MM.1S (cell line): ENCODE measurements at regions not wholly inside any gene's neighbourhood (a gene's known extent, or its start where the extent isn't known, plus 50 kb on each side); places are given as distances from the start of the nearest gene placed in this dataset.

Experiments
- DNase-seq: peaks from one replicate; pipeline ENCODE4 v3.0.0-alpha.2; 2015
- H2AFZ ChIP-seq: fragments of 300-600 bp; sonication (generic); 2 replicates; pipeline ENCODE4 v1.6.0; 2016; ENCODE audit warnings: antibody characterized with exemption, low read length
- H3F3A ChIP-seq: fragments of 300-600 bp; sonication (generic); 2 replicates; pipeline ENCODE4 v1.6.1; 2016; ENCODE audit warnings: mild to moderate bottlenecking, antibody characterized with exemption, low read length, moderate library complexity, mixed read lengths; ENCODE audit not compliant: insufficient read depth
- H3K27ac ChIP-seq: fragments of 300-600 bp; sonication (generic); 2 replicates; pipeline ENCODE4 v1.5.1; 2016; ENCODE audit warnings: mild to moderate bottlenecking, low read length
- H3K27me3 ChIP-seq: fragments of 300-600 bp; sonication (generic); replicated peaks from 2 replicates; pipeline ENCODE4 v1.6.0; 2016; ENCODE audit warnings: low read length; ENCODE audit not compliant: insufficient read depth
- H3K36me3 ChIP-seq: fragments of 300-600 bp; sonication (generic); replicated peaks from 2 replicates; pipeline ENCODE4 v1.6.1; 2016; ENCODE audit warnings: mild to moderate bottlenecking, low read length, mixed read lengths; ENCODE audit not compliant: insufficient read depth
- H3K4me1 ChIP-seq: fragments of 300-600 bp; sonication (generic); 2 replicates; pipeline ENCODE4 v1.6.1; 2016; ENCODE audit warnings: low read length, mixed read lengths
- H3K4me2 ChIP-seq: fragments of 300-600 bp; sonication (generic); 2 replicates; pipeline ENCODE4 v1.6.0; 2016; ENCODE audit warnings: low read depth, low read length
- H3K4me3 ChIP-seq: fragments of 300-600 bp; sonication (generic); 2 replicates; pipeline ENCODE4 v1.5.1; 2016; ENCODE audit warnings: low read length, mixed read lengths
- H3K79me2 ChIP-seq: fragments of 300-600 bp; sonication (generic); 2 replicates; pipeline ENCODE4 v1.6.1; 2016; ENCODE audit warnings: mixed run types, low read length, mixed read lengths
- H3K9ac ChIP-seq: fragments of 300-600 bp; sonication (generic); 2 replicates; pipeline ENCODE4 v1.6.1; 2016; ENCODE audit warnings: low read length, mixed read lengths
- H3K9me2 ChIP-seq: fragments of 300-600 bp; sonication (generic); replicated peaks from 2 replicates; pipeline ENCODE4 v1.6.1; 2016; ENCODE audit warnings: mild to moderate bottlenecking, low read length, mixed read lengths; ENCODE audit not compliant: insufficient read depth
- H3K9me3 ChIP-seq: fragments of 300-600 bp; sonication (generic); replicated peaks from 2 replicates; pipeline ENCODE4 v1.6.1; 2016; ENCODE audit warnings: mild to moderate bottlenecking, low read length, mixed read lengths; ENCODE audit not compliant: insufficient read depth
- H4K20me1 ChIP-seq: fragments of 300-600 bp; sonication (generic); 2 replicates; pipeline ENCODE4 v1.6.1; 2016; ENCODE audit warnings: mild to moderate bottlenecking, low read length, moderate library complexity, mixed read lengths; ENCODE audit not compliant: insufficient read depth
- CTCF ChIP-seq: fragments of 300-600 bp; sonication (generic); IDR thresholded peaks from 2 replicates; pipeline ENCODE4 v1.5.1; 2016; ENCODE audit warnings: antibody characterized with exemption, low read length, mixed read lengths
- EZH2 ChIP-seq: fragments of 300-600 bp; sonication (generic); optimal IDR thresholded peaks from 2 replicates; pipeline ENCODE3; 2017; ENCODE audit warnings: low read depth, mild to moderate bottlenecking, antibody characterized with exemption, low read length, mixed read lengths
- EZH2phosphoT487 ChIP-seq: fragments of 300-600 bp; sonication (generic); IDR thresholded peaks from 2 replicates; pipeline ENCODE4 v1.6.1; 2018; ENCODE audit warnings: antibody characterized with exemption, low read length

- Histone ChIP-seq H3K9me3 (no peaks in the 10 kb centered on the region), H2AFZ (0 out of 2 replicates have a peak overlapping the region, but pooled peaks have one; percentile 30), H3K9ac (peak overlapping the region; percentile 86), H3F3A (peaks cover 16% of the 10 kb centered on the region), H3K4me3 (peak overlapping the region; percentile 97), H3K27me3 (no peaks in the 10 kb centered on the region), H4K20me1 (no peaks in the 10 kb centered on the region), H3K36me3 (no peaks in the 10 kb centered on the region), H3K27ac (peak overlapping the region; percentile 51; the same call in 1 of the 2 replicates), H3K4me2 (peak overlapping the region; percentile 90), H3K4me1 (peaks cover 22% of the 10 kb centered on the region), H3K9me2 (no peaks in the 10 kb centered on the region), H3K79me2 (peaks cover 60% of the 10 kb centered on the region)
- peak; percentile 27 for DNase-seq
- no peak for TF ChIP-seq EZH2phosphoT487
- no peak for TF ChIP-seq CTCF
- TF ChIP-seq EZH2, result no peak
Observed at GRCh38 chr9:110048976-110049698, 158.8 kb downstream of the C9orf152 start.

DNA sequence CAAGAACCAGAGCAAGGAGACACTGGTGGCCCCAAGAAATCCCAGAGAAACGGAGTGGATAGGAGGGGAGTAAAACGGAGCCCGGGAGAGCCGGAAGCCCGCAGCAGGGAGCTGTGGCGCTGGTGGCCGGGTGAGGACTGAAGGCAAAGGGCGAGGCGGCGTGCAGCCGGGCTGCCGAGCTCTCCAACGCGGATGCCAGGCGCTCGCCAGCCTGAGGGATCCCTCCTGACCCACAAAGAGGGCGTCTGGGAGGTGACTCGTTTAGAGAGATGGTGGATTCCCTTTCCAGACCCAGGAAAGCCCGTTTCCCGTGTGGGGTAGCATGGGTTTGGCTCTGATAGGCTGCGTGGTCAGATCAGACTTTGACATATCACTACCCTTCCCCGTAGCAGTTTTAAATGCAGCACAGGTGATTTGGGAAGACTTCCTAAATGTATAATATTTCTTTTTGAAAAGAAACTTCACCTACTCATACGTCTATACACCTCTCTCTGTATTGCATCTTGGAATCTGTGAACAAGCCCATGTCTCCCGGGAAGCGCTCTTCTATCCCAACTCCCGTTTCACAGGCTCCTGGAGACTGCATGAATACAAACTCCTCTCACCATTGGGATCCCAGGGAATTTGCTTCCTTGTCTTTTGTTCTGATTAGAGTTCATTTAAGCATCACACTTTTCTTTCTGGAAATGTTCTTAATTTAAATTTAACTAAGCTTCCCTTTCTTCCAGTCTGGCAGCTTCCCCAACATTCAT is 158.1 kb downstream of the C9orf152 start:
- H2AFZ ChIP-seq, result no peak overlapping the region
- no peaks in the 10 kb centered on the region for H3K27me3 ChIP-seq
- no peaks in the 10 kb centered on the region for H3K9me2 ChIP-seq
- no peaks in the 10 kb centered on the region for H3K9me3 ChIP-seq
- peak overlapping the region; percentile 51; the same call in 1 of the 2 replicates for H3K27ac ChIP-seq
- H4K20me1 ChIP-seq, result no peaks in the 10 kb centered on the region
- H3K79me2 ChIP-seq, result peaks cover 67% of the 10 kb centered on the region
- H3K4me1 ChIP-seq, result peaks cover 22% of the 10 kb centered on the region
- TF ChIP-seq CTCF, result no peak
- TF ChIP-seq EZH2, result no peak
- no peak for TF ChIP-seq EZH2phosphoT487
- H3K36me3 ChIP-seq, result no peaks in the 10 kb centered on the region
- peaks cover 16% of the 10 kb centered on the region for H3F3A ChIP-seq
- H3K9ac ChIP-seq, result peak overlapping the region; percentile 86
- peak overlapping the region; percentile 90 for H3K4me2 ChIP-seq
- DNase-seq, result peak; percentile 29
- H3K4me3 ChIP-seq, result peak overlapping the region; percentile 97

DNA sequence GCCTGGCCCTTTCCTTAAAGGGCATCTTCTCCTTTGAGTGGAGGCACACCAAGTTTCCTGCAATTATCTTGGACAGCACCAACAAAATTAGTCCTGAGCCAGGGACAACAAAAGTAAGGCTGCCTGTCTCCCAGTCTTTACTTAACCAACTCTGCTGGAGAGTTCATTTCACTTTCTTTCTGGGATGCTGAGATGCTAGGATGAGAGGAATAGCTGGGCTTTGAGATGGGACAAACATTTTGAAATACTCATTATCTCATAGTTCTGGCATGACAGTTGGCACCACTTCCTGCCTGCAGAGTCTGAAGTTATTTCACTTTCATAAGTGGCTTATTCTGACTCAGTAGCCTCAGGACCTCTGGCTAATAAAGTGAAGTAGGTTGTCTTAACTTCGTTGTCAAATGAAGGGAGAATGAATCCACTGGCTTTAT is 157.0 kb downstream of the C9orf152 start:
- H3K9ac ChIP-seq, result peak overlapping the region; percentile 86; the same call in 1 of the 2 replicates
- H3K79me2 ChIP-seq, result peaks cover 77% of the 10 kb centered on the region
- no peaks in the 10 kb centered on the region for H3K9me3 ChIP-seq
- H3K27ac ChIP-seq, result peak overlapping the region; percentile 51; the same call in 1 of the 2 replicates
- H4K20me1 ChIP-seq, result no peaks in the 10 kb centered on the region; the same call in 1 of the 2 replicates
- H3K4me2 ChIP-seq, result peak overlapping the region; percentile 90
- no peaks in the 10 kb centered on the region for H3K36me3 ChIP-seq
- TF ChIP-seq EZH2, result no peak
- no peak for TF ChIP-seq CTCF
- TF ChIP-seq EZH2phosphoT487, result no peak
- no peak overlapping the region for H2AFZ ChIP-seq
- no peaks in the 10 kb centered on the region for H3K27me3 ChIP-seq
- no peaks in the 10 kb centered on the region for H3K9me2 ChIP-seq
- H3K4me3 ChIP-seq, result peak overlapping the region; percentile 97
- DNase-seq, result peak; percentile 89
- peaks cover 29% of the 10 kb centered on the region for H3K4me1 ChIP-seq
- H3F3A ChIP-seq, result peaks cover 16% of the 10 kb centered on the region
